Kidney (tissue), 13 donors: ENCODE measurements at regions not wholly inside any gene's neighbourhood (a gene's known extent, or its start where the extent isn't known, plus 50 kb on each side); places are given as distances from the start of the nearest gene placed in this dataset.

Experiments used
- DNase-seq, 5 donors: peaks; one replicate each; pipeline ENCODE4 v3.0.0-alpha.2; 2013 to 2020
- FAIRE-seq: peaks from 2 replicates; lab custom pipeline; 2012; peaks lifted over from hg19 to GRCh38; lab: Jason Lieb, UNC
- H3K27ac ChIP-seq, 2 donors: one replicate each; pipeline ENCODE4 v1.7.0; 2013; ENCODE audit warnings: low read depth in 2 of 2, low read length in 2 of 2, inconsistent platforms in 1 of 2
- H3K27me3 ChIP-seq: one replicate; pipeline ENCODE4 v1.7.1; 2013; ENCODE audit warnings: low read length, inconsistent platforms; ENCODE audit not compliant: control insufficient read depth, insufficient read depth
- H3K36me3 ChIP-seq, 3 donors: one replicate each; pipeline versions ENCODE4 v1.7.0 to v1.7.1; 2013; ENCODE audit warnings: low read length in 3 of 3, control low read depth in 1 of 3, inconsistent platforms in 1 of 3; ENCODE audit not compliant: insufficient read depth in 3 of 3, control insufficient read depth in 2 of 3
- H3K4me1 ChIP-seq, 3 donors: one replicate each; pipeline versions ENCODE4 v1.7.0 to v1.7.1; 2013; ENCODE audit warnings: low read length in 3 of 3, inconsistent platforms in 1 of 3, low read depth in 1 of 3; ENCODE audit not compliant: control insufficient read depth in 2 of 3, insufficient read depth in 2 of 3
- H3K4me3 ChIP-seq, 3 donors: one replicate each; pipeline versions ENCODE4 v1.7.0 to v1.8.1; 2013; ENCODE audit warnings: low read length in 3 of 3, control low read depth in 1 of 3, inconsistent platforms in 1 of 3
- H3K9ac ChIP-seq, 3 donors: one replicate each; pipeline versions ENCODE4 v1.7.0 to v1.7.1; 2013; ENCODE audit warnings: low read length in 3 of 3, control low read depth in 1 of 3, inconsistent platforms in 1 of 3
- H3K9me3 ChIP-seq, 3 donors: one replicate each; pipeline versions ENCODE4 v1.7.0 to v1.7.1; 2013; ENCODE audit warnings: low read length in 3 of 3, control low read depth in 1 of 3, inconsistent platforms in 1 of 3; ENCODE audit not compliant: control insufficient read depth in 2 of 3, insufficient read depth in 1 of 3
- CTCF ChIP-seq: IDR thresholded peaks from 3 replicates; pipeline ENCODE4 v1.5.1; 2012; ENCODE audit warnings: mild to moderate bottlenecking, moderate library complexity, borderline replicate concordance; ENCODE audit not compliant: insufficient read depth; ENCODE audit errors: extremely low read depth
- intact Hi-C: fragments of 100-400 bp; cut with DNase I; formaldehyde crosslinking; loops from one replicate; pipeline ENCODE4 v1.11.1; 2022
- donor health status: control.
- donor health status: control.
- donor health status: control.
- donor health status: control.
- donor health status: control.
- donor health status: DM: yes; HTN: yes; CAD: no.
- donor health status: Normal renal cell carcinoma (clear cell type).

- Histone ChIP-seq H3K27me3 (no peaks in the 10 kb centered on the region), H3K9me3 (no peaks in the 10 kb centered on the region), H3K4me1 (no peaks in the 10 kb centered on the region), H3K9ac (no peak overlapping the region), H3K4me3 (no peak overlapping the region), H3K36me3 (no peaks in the 10 kb centered on the region), H3K27ac (no peak overlapping the region)
- intact Hi-C loops: no loop called here
- DNase-seq (no peak), FAIRE-seq (no peak)
- TF ChIP-seq CTCF: no peak
These were observed 383.9 kb upstream of the MMS22L start for GRCh38 chr6:97666889-97667288.

GRCh38 chr6:97668716-97669115, 385.7 kb upstream of the MMS22L start:
- Histone ChIP-seq H3K27ac (no peak overlapping the region), H3K4me3 (no peak overlapping the region), H3K36me3 (no peaks in the 10 kb centered on the region), H3K4me1 (no peaks in the 10 kb centered on the region), H3K27me3 (no peaks in the 10 kb centered on the region), H3K9me3 (no peaks in the 10 kb centered on the region), H3K9ac (no peak overlapping the region)
- DNase-seq (peak in 3 of 5 donors; percentile 16 to 43 (median 26)), FAIRE-seq (no peak)
- TF ChIP-seq CTCF: no peak
- intact Hi-C loops: no loop called here

- H3K4me1 ChIP-seq: no peaks in the 10 kb centered on the region
- no peaks in the 10 kb centered on the region for H3K9me3 ChIP-seq
- FAIRE-seq (no peak), DNase-seq (peak in 3 of 5 donors; percentile 50 to 56 (median 55))
- H3K4me3 ChIP-seq: peak overlapping the region in 1 of 3 donors; percentile 41
- no peaks in the 10 kb centered on the region for H3K36me3 ChIP-seq
- no peak overlapping the region for H3K9ac ChIP-seq
- no peak for TF ChIP-seq CTCF
- no peak overlapping the region for H3K27ac ChIP-seq
- intact Hi-C loops: no loop called here
- no peaks in the 10 kb centered on the region for H3K27me3 ChIP-seq
These were observed 386.4 kb upstream of the MMS22L start for GRCh38 chr6:97669191-97670031.
